Neural cell (in vitro differentiated cells): ENCODE measurements at regions not wholly inside any gene's neighbourhood (a gene's known extent, or its start where the extent isn't known, plus 50 kb on each side); places are given as distances from the start of the nearest gene placed in this dataset.

Source experiments
- CTCF ChIP-seq: fragments of 450-650 bp; IDR thresholded peaks from 2 replicates; pipeline ENCODE4 v1.5.1; 2014; ENCODE audit warnings: antibody characterized with exemption, mild to moderate bottlenecking, moderate library complexity; ENCODE audit not compliant: poor library complexity, severe bottlenecking
- MXI1 ChIP-seq: fragments of 450-650 bp; conservative IDR thresholded peaks from 2 replicates; pipeline ENCODE4 v1.6.1; 2014; ENCODE audit warnings: antibody characterized with exemption, mild to moderate bottlenecking; ENCODE audit not compliant: poor library complexity, severe bottlenecking
- POLR2AphosphoS5 ChIP-seq: IDR thresholded peaks from 2 replicates; pipeline ENCODE4 v1.6.1; 2012
- RAD21 ChIP-seq: fragments of 450-650 bp; conservative IDR thresholded peaks from 2 replicates; pipeline ENCODE4 v1.6.1; 2014; ENCODE audit warnings: antibody characterized with exemption, mild to moderate bottlenecking, moderate library complexity

- TF ChIP-seq CTCF (no peak), RAD21 (no peak), POLR2AphosphoS5 (no peak), MXI1 (no peak)
These were observed 467.5 kb downstream of the GPAM start for GRCh38 chr10:111716032-111716431.
